Neural crest cell (in vitro differentiated cells): ENCODE measurements at regions not wholly inside any gene's neighbourhood (a gene's known extent, or its start where the extent isn't known, plus 50 kb on each side); places are given as distances from the start of the nearest gene placed in this dataset.
A peak's percentile ranks its signal among the peaks of the same experiment; 100 is the strongest.

Experiments
- DNase-seq: peaks from one replicate; pipeline ENCODE4 v3.0.0; 2021; ENCODE audit warnings: low read depth, mixed read lengths, low spot score
- H3K27ac Mint-ChIP-seq: one replicate; pipeline ENCODE4 v1.8.0; 2021; ENCODE audit warnings: mild to moderate bottlenecking, mixed read lengths; ENCODE audit not compliant: unreplicated experiment
- H3K27me3 Mint-ChIP-seq: 2 replicates; pipeline ENCODE4 v1.8.0; 2021; ENCODE audit warnings: low read depth, mild to moderate bottlenecking, mixed read lengths
- H3K36me3 Mint-ChIP-seq: 2 replicates; pipeline ENCODE4 v1.8.0; 2021; ENCODE audit warnings: low read depth, mild to moderate bottlenecking, mixed read lengths
- H3K4me1 Mint-ChIP-seq: 2 replicates; pipeline ENCODE4 v1.8.0; 2021; ENCODE audit warnings: mixed read lengths
- H3K4me3 Mint-ChIP-seq: one replicate; pipeline ENCODE4 v1.8.0; 2021; ENCODE audit warnings: mild to moderate bottlenecking, mixed read lengths
- H3K9me3 Mint-ChIP-seq: 2 replicates; pipeline ENCODE4 v1.8.0; 2021; ENCODE audit warnings: mixed read lengths
- TF ChIP-seq, protein P1 (sequence below): fragments of 200-600 bp; sonication (generic); conservative IDR thresholded peaks from 2 replicates; pipeline ENCODE4 v1.5.0; 2021; ENCODE audit warnings: antibody characterized with exemption, mild to moderate bottlenecking

DNA sequence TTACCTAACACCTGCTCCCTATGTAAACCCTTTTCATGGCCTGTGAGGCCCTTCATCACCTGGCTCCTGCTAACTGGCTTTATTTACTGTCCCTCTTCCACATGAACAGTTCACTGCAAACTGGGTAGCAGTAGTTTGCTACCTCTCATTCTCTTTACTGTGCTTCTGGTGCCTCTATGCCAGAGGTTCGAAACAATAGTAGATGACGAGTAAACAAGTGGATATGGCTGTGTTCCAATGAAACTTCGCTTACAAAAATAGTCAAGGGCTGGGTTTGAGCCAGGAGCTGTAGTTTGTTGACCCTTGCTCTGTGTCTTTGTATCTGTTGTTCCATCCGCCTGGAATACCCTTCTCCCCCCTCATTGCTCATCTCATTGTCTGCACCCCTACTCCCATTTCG is 233.6 kb upstream of the RMST start:
- H3K27ac Mint-ChIP-seq, result peak overlapping the region; percentile 29
- TF ChIP-seq, protein P1, sequence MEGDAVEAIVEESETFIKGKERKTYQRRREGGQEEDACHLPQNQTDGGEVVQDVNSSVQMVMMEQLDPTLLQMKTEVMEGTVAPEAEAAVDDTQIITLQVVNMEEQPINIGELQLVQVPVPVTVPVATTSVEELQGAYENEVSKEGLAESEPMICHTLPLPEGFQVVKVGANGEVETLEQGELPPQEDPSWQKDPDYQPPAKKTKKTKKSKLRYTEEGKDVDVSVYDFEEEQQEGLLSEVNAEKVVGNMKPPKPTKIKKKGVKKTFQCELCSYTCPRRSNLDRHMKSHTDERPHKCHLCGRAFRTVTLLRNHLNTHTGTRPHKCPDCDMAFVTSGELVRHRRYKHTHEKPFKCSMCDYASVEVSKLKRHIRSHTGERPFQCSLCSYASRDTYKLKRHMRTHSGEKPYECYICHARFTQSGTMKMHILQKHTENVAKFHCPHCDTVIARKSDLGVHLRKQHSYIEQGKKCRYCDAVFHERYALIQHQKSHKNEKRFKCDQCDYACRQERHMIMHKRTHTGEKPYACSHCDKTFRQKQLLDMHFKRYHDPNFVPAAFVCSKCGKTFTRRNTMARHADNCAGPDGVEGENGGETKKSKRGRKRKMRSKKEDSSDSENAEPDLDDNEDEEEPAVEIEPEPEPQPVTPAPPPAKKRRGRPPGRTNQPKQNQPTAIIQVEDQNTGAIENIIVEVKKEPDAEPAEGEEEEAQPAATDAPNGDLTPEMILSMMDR, result no peak
- no peaks in the 10 kb centered on the region for H3K27me3 Mint-ChIP-seq
- H3K4me1 Mint-ChIP-seq, result no peaks in the 10 kb centered on the region
- H3K9me3 Mint-ChIP-seq, result peaks cover 10% of the 10 kb centered on the region
- peaks cover 11% of the 10 kb centered on the region for H3K36me3 Mint-ChIP-seq
- no peak overlapping the region for H3K4me3 Mint-ChIP-seq
- no peak for DNase-seq

DNA sequence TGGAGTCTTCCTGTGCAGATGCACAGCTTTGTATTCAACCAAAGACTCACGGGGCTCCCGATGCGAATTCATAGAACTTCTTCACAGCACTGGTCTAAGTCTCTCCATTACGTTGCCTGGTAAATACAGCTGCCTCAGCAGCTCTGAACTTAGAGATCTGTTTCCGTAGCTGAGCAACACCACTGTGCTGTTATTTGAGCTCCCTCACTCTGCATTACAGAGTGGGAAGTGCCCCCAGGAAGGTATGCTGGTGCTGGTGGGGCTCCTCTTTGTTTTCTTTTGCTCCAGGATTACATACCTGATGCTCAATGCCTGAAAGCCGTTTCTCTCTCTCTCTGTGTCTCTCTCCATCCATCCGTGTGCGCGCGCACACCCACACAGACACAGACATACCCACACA is 227.5 kb upstream of the RMST start:
- no peak overlapping the region for H3K27ac Mint-ChIP-seq
- H3K9me3 Mint-ChIP-seq, result no peaks in the 10 kb centered on the region
- TF ChIP-seq, protein P1, result no peak
- H3K27me3 Mint-ChIP-seq, result no peaks in the 10 kb centered on the region
- H3K36me3 Mint-ChIP-seq, result no peaks in the 10 kb centered on the region
- DNase-seq, result no peak
- H3K4me1 Mint-ChIP-seq, result peaks cover 10% of the 10 kb centered on the region
- no peak overlapping the region for H3K4me3 Mint-ChIP-seq

DNA sequence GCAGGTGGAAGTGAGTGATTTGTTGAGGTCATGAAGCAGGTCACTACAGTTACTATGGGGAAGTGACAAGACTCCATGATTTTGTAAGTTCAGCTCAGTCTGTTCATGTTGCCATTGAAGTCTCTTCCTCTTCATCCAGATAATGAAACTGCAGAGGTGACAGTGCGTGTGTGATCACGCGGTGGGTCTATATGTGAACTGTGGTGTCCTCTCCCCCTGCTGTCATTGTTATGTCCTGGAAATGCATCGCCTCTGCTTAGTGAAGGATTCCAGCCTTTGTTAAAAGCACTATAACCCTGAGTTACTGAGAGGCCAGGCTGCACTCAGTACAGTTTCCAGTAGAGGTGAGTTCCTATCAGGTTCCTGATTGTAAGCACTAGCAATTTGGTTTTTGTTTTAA is 216.2 kb upstream of the RMST start:
- no peak overlapping the region for H3K27ac Mint-ChIP-seq
- no peaks in the 10 kb centered on the region for H3K36me3 Mint-ChIP-seq
- no peaks in the 10 kb centered on the region for H3K27me3 Mint-ChIP-seq
- DNase-seq, result no peak
- TF ChIP-seq, protein P1, result no peak
- no peak overlapping the region for H3K4me3 Mint-ChIP-seq
- H3K4me1 Mint-ChIP-seq, result peaks cover 44% of the 10 kb centered on the region
- H3K9me3 Mint-ChIP-seq, result peaks cover 2% of the 10 kb centered on the region

DNA sequence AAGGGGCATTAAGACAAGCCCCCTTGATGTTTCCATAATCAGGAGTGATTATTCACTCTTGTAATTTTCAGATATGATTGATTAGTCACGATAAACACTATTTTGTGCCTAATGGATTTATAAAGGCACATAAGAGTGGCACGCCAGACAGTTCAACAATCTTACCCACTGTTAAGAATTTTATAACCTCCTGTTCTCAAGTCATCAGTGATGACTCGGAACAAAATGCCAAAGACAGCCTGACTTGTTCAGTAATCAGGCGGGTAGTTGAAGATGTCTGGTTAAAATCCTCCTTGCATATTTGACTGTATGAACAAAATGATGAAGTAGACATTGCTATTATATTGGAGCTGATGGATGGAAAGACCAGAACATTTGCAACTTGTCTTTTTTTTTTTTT is 212.1 kb upstream of the RMST start:
- no peak for DNase-seq
- H3K4me1 Mint-ChIP-seq, result peaks cover 52% of the 10 kb centered on the region
- H3K36me3 Mint-ChIP-seq, result no peaks in the 10 kb centered on the region
- no peak overlapping the region for H3K4me3 Mint-ChIP-seq
- TF ChIP-seq, protein P1, result no peak
- H3K27ac Mint-ChIP-seq, result no peak overlapping the region
- H3K27me3 Mint-ChIP-seq, result no peaks in the 10 kb centered on the region
- peaks cover 2% of the 10 kb centered on the region for H3K9me3 Mint-ChIP-seq

DNA sequence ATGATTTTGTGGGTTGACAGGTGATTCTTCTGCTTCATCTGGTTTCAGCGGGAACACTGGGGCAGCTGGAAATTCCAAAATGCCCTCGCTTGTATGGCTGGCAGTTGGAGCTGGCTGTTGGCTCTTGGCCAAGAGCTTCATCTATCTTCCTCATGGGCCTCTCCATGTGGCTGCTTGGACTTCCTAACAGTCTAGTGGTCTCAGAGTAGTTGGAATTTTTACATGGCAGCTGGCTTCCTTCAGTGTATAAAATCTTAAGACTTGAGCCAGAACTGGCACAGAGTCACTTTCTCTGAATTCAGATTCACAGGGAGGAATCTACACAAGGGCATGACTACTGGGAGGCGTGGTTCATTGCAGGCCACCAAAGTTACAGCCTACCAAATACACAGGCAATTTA is 204.9 kb upstream of the RMST start:
- TF ChIP-seq, protein P1, result no peak
- no peaks in the 10 kb centered on the region for H3K27me3 Mint-ChIP-seq
- no peak overlapping the region for H3K27ac Mint-ChIP-seq
- no peak overlapping the region for H3K4me3 Mint-ChIP-seq
- DNase-seq, result no peak
- H3K36me3 Mint-ChIP-seq, result no peaks in the 10 kb centered on the region
- peaks cover 34% of the 10 kb centered on the region for H3K4me1 Mint-ChIP-seq
- H3K9me3 Mint-ChIP-seq, result no peaks in the 10 kb centered on the region

DNA sequence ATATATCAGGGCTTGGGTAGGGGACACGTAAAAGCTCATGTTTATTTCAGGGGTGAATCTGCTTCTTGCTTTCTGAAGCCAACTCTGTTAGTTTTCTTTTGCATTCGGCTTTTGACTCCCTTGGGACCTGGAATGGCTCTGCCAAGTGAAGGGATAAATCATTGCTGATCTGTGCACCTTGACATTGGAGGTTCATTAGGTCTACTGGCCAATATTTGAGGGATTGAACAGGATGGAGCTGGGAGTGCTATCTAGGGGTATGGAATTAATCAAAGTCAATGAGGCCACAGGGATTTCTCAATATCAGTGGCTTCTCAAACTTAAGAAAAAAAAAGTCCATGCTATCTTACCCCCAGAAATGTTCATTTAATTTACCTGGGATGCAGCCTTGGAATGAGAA is 203.5 kb upstream of the RMST start:
- Mint-ChIP-seq H3K4me1 (peaks cover 25% of the 10 kb centered on the region), H3K27me3 (no peaks in the 10 kb centered on the region), H3K4me3 (no peak overlapping the region), H3K36me3 (no peaks in the 10 kb centered on the region), H3K9me3 (peaks cover 2% of the 10 kb centered on the region), H3K27ac (no peak overlapping the region)
- TF ChIP-seq, protein P1, result no peak
- no peak for DNase-seq
